Uterus (tissue), 2 donors: ENCODE measurements at regions not wholly inside any gene's neighbourhood (a gene's known extent, or its start where the extent isn't known, plus 50 kb on each side); places are given as distances from the start of the nearest gene placed in this dataset.

Source experiments
- CTCF ChIP-seq, 4 experiments: fragments of 200-600 bp in 2 of 4; fragments of 450-650 bp in 2 of 4; sonication (generic) in 2 of 4; IDR thresholded peaks; one replicate each; pipeline ENCODE4 v1.5.1; 2016 to 2019; ENCODE audit warnings: antibody characterized with exemption in 4 of 4, mild to moderate bottlenecking in 2 of 4, moderate library complexity in 1 of 4
- POLR2A ChIP-seq, 2 donors: fragments of 450-650 bp; IDR thresholded peaks; one replicate each; pipeline ENCODE4 v1.6.1; 2016; ENCODE audit warnings: antibody characterized with exemption in 2 of 2, mild to moderate bottlenecking in 1 of 2, moderate library complexity in 1 of 2

- TF ChIP-seq CTCF (IDR thresholded peaks at IDR 0.05) (no peak), POLR2A (IDR thresholded peaks at IDR 0.05) (no peak)
These were observed 86.0 kb downstream of the C11orf87 start for GRCh38 chr11:109507836-109508561.
